ENCODE measurements at regions not wholly inside any gene's neighbourhood (a gene's known extent, or its start where the extent isn't known, plus 50 kb on each side); places are given as distances from the start of the nearest gene placed in this dataset.

- TF ChIP-seq CTCF (IDR thresholded peaks at IDR 0.05) (no peak), POLR2A (IDR thresholded peaks at IDR 0.05) (no peak)
These were observed 182.4 kb upstream of the CDH9 start for GRCh38 chr5:27220752-27221151.

Measured in Peyer's patch (tissue), 4 donors.